Thoracic aorta (tissue), 2 donors: ENCODE measurements at regions not wholly inside any gene's neighbourhood (a gene's known extent, or its start where the extent isn't known, plus 50 kb on each side); places are given as distances from the start of the nearest gene placed in this dataset.

Source experiments
- ATAC-seq: fragments of 150-250 bp; one replicate; pipeline ENCODE4 v1.8.0; 2017; ENCODE audit warnings: low read depth; ENCODE audit not compliant: insufficient number of reproducible peaks, low FRiP score
- DNase-seq: peaks from one replicate; pipeline ENCODE4 v3.0.0-alpha.2; 2020; ENCODE audit warnings: low spot score
- H3K27ac ChIP-seq, 2 donors: fragments of 200-600 bp; sonication (generic); 1 replicate in 1 of 2; 2 replicates in 1 of 2; pipeline ENCODE4 v1.5.1; 2016; ENCODE audit warnings: mild to moderate bottlenecking in 2 of 2, moderate library complexity in 2 of 2
- H3K27me3 ChIP-seq: fragments of 200-600 bp; sonication (generic); replicated peaks from 2 replicates; pipeline ENCODE4 v1.6.0; 2016; ENCODE audit warnings: mild to moderate bottlenecking; ENCODE audit not compliant: insufficient read depth
- H3K36me3 ChIP-seq: fragments of 200-600 bp; sonication (generic); one replicate; pipeline ENCODE4 v1.5.1; 2016
- H3K4me1 ChIP-seq, 2 donors: fragments of 200-600 bp; sonication (generic); 1 replicate in 1 of 2; 2 replicates in 1 of 2; pipeline versions ENCODE4 v1.5.1 to v1.6.0; 2016; ENCODE audit warnings: low read depth in 2 of 2, mild to moderate bottlenecking in 1 of 2; ENCODE audit not compliant: control insufficient read depth in 1 of 2
- H3K4me3 ChIP-seq: fragments of 200-600 bp; sonication (generic); 2 replicates; pipeline ENCODE4 v1.5.1; 2016; ENCODE audit warnings: mild to moderate bottlenecking
- H3K9me3 ChIP-seq: fragments of 200-600 bp; sonication (generic); 2 replicates; pipeline ENCODE4 v1.5.1; 2016
- CTCF ChIP-seq: fragments of 200-600 bp; sonication (generic); IDR thresholded peaks from one replicate; pipeline ENCODE4 v1.5.1; 2019; ENCODE audit warnings: antibody characterized with exemption

- Histone ChIP-seq H3K4me1 (no peaks in the 10 kb centered on the region), H3K4me3 (no peak overlapping the region), H3K36me3 (no peaks in the 10 kb centered on the region), H3K9me3 (no peaks in the 10 kb centered on the region), H3K27me3 (no peaks in the 10 kb centered on the region), H3K27ac (no peak overlapping the region)
- ATAC-seq = no peak
- DNase-seq = no peak
- no peak for TF ChIP-seq CTCF
Observed at GRCh38 chr5:14075937-14076336, 67.2 kb upstream of the TRIO start.

GRCh38 chr5:14071433-14071832, 71.7 kb upstream of the TRIO start:
- Histone ChIP-seq H3K4me1 (no peaks in the 10 kb centered on the region), H3K36me3 (no peaks in the 10 kb centered on the region), H3K27ac (no peak overlapping the region), H3K4me3 (no peak overlapping the region), H3K9me3 (no peaks in the 10 kb centered on the region), H3K27me3 (no peaks in the 10 kb centered on the region)
- TF ChIP-seq CTCF = no peak
- no peak for DNase-seq
- ATAC-seq = no peak

DNA sequence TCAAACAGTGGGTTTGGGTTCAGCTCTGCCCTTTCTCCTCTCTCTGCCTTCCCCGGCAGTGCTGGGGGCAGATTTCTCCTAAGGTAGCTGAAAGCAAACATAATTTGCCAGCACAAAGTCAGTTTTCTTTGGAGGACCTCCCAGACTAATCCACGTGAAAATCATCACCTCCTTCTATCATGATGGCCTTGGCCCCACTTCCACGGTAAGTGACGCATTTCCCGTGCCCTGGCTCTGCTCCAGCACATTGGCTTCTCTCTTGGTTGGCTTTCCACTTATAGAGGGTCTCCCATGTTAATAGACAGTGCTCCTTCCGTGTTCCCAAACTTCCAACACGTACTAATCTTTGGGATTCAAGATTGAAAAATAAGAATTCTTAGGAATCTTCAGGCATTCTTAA, 74.1 kb upstream of the TRIO start:
- no peaks in the 10 kb centered on the region for H3K4me1 ChIP-seq
- H3K27me3 ChIP-seq = no peaks in the 10 kb centered on the region
- no peak overlapping the region for H3K27ac ChIP-seq
- ATAC-seq (no peak), DNase-seq (no peak)
- H3K9me3 ChIP-seq = no peaks in the 10 kb centered on the region
- no peak overlapping the region for H3K4me3 ChIP-seq
- H3K36me3 ChIP-seq = no peaks in the 10 kb centered on the region
- TF ChIP-seq CTCF = no peak

GRCh38 chr5:14068136-14068535, 75.0 kb upstream of the TRIO start:
- ATAC-seq = no peak
- Histone ChIP-seq H3K9me3 (no peaks in the 10 kb centered on the region), H3K4me1 (no peaks in the 10 kb centered on the region), H3K27ac (no peak overlapping the region), H3K27me3 (no peaks in the 10 kb centered on the region), H3K4me3 (no peak overlapping the region), H3K36me3 (no peaks in the 10 kb centered on the region)
- no peak for DNase-seq
- no peak for TF ChIP-seq CTCF

DNA sequence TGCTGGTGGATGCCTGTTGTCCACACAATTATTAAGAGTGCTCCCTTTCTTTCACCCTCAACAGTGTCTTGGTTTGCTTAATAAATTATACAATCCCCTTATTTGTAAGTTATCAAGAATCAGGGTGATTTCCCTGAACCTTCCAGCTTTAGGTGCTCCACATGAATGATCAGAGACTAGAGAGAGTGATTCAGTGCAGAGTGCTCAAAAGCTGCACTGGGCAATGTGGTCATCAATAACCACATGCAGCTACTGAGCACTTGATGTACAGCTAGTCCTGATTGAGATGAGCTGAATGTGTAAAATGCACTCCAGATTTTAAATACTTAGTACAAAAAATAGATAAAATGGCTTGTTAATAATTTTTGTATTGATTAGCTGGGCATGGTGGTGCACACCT, 76.8 kb upstream of the TRIO start:
- TF ChIP-seq CTCF = no peak
- Histone ChIP-seq H3K36me3 (no peaks in the 10 kb centered on the region), H3K9me3 (no peaks in the 10 kb centered on the region), H3K27ac (no peak overlapping the region), H3K27me3 (no peaks in the 10 kb centered on the region), H3K4me1 (no peaks in the 10 kb centered on the region), H3K4me3 (no peak overlapping the region)
- DNase-seq (no peak), ATAC-seq (no peak)
